Renal cortex interstitium (tissue), 11 donors: ENCODE measurements at regions not wholly inside any gene's neighbourhood (a gene's known extent, or its start where the extent isn't known, plus 50 kb on each side); places are given as distances from the start of the nearest gene placed in this dataset.
A peak's percentile ranks its signal among the peaks of the same experiment; 100 is the strongest.

Source experiments
- DNase-seq, 11 donors: peaks; one replicate each; pipeline ENCODE4 v3.0.0-alpha.2; 2013; ENCODE audit warnings: low read depth in 9 of 11, low spot score in 4 of 11; ENCODE audit errors: extremely low read depth in 1 of 11

DNA sequence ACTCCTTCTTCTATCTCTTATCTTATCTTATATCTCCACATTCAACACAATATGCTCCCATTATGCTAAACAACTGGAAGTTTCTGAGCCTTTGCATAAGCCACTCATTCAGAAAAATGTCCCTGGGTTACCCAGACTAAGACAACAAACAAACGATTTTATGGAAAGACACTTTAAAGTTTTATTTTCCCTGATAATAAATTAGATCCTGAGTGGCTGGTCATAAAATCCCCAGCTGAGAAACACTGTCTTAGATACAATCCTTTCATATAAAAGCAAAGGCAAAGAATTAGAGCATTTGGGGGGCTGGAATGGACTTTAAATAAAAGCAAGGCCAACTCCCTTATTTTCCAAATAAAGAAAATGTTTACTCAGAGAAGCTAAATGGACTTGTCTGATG is 322.3 kb downstream of the GBE1 start:
- peak in 9 of 11 donors; percentile 6 to 42 (median 25) for DNase-seq

DNA sequence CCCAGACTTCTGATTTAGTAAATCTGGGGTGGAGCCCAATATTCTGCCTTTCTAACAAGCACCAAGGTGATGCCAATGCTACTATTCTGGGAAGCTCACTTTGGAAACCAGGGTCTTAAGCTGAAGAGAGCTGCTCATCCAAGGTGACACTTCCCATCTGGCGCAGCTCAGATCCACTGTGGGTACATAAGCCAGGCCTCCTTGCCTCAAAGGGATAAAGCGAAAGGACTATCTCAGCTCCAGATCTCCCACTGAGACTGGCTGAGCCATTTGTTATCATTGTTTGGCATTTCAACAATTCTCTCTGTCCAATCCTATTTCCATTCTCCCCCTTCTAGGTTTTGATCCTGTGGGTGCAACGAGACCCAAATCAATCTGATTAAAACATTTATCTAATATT is 323.8 kb downstream of the GBE1 start:
- no peak for DNase-seq

DNA sequence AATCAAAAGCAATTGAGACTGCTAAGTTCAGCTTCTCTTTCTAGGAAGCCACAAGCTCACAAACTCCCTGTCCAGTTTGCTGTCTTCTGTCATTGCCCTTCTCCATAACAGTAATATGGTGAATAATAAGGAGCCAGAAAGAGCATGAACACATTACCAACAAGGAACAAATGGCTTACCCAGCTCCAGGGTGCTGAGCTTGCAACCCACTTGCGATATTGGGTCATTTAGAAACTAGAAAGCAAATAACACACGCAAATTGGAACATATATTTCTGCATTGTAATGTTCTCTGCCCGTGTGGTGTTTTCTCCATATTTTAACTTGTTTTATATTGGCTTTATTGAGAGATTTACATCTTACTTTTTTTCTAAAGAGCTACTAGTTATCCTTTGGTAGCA is 325.3 kb downstream of the GBE1 start:
- DNase-seq, result no peak

DNA sequence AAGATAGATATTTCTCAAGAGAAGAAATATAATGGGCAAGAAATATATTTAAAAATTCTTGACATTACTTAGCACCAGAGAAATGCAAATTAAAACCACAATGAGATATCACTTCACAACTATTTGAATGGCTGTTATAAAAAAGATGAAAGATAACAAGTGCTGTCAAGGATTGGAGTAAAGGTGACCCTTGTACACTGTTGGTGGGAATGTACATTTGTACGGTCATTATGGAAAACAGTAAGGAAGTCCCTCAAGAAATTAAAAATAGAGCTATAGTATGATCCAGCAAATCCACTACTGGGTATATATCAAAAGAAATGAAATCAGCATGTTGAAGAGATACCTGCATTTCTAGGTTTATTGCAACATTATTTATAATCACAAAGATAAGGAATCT is 326.4 kb downstream of the GBE1 start:
- no peak for DNase-seq

DNA sequence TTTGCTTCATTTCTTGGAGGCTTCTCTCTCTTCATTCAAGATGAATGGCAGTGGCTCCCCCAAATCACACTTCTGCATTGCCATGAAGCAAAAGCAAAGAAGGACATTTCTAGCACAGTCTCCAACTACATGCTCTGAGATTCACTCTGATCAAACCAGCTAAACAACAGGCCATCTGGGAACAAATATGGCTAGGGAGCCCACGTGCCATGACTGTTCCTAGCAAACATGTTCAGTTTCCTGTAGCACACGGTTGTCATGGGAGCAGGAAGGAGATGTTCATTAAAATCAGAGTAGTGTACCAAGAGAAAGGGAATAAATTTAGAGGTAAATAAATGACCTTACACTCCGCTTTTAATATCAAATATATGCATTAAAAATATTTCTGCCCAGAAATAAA is 327.3 kb downstream of the GBE1 start:
- no peak for DNase-seq

DNA sequence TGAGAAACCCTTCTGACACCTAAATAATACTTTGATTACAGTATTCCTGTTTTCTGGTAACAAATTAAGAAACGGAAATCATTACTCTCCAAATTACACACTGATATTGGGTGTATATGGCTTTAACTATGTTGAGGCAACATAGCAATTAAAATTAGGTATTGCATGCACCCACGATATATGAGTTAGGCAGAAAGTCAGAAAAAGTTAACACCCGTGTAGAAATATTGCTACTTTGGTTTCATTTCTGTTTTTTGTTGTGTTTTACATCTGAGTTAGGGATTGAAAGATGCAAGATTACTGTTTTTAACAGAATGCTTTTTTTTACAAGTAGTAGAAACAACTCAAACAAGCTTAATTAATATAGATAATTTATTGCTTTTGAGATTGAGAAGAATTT is 327.8 kb downstream of the GBE1 start:
- DNase-seq, result no peak

DNA sequence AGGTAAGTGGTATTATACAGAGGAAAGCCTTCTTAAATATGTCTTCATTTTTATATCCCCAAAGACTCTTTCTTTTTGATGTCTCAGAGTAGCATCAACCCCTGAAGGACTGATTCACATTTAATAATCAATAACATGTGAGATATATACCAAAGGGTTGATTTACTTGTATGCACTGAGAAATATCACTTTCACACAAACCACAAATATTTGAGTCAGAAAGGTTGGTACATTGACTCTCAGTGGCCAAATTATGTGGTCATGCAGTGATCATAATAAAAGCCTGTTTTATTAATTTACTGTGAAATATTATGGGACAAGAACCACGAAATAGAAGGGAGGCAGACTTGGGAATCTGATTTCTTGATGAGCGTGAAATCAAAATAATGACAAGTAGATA is 329.0 kb downstream of the GBE1 start:
- no peak for DNase-seq

DNA sequence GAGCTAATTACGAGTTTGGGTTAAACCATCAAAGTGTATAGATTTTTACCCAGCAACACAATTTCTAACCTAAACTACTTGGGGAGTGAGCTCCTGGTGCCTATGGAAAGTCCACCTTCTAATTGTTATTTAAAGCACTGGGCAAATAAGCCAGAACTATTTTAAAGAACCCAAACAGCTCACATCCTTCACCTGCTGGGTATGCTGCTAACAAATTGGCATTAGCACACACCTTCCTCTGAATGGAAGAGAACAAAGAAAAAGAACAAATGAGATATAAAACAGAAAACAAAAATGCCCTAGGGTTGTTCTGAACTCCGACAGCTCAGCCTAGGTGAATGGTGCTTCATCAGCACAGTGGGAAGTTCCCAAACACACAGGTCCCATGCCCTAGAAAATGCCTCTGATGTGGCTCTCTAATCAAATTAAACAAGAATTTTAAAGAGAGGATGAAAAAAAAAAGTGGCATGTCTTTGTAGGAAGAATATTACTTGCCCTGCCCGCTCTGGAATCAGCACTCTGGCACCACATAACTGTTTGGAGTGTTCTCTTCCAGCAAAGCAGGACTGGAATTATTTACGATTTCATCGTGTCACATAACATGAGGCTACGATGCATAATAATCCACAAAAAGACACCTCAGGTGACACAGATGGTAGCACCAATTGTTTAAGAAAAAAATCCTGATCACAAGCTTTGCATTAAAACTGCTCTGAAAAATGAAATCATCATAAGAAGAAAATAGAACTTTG is 334.4 kb downstream of the GBE1 start:
- DNase-seq, result no peak

DNA sequence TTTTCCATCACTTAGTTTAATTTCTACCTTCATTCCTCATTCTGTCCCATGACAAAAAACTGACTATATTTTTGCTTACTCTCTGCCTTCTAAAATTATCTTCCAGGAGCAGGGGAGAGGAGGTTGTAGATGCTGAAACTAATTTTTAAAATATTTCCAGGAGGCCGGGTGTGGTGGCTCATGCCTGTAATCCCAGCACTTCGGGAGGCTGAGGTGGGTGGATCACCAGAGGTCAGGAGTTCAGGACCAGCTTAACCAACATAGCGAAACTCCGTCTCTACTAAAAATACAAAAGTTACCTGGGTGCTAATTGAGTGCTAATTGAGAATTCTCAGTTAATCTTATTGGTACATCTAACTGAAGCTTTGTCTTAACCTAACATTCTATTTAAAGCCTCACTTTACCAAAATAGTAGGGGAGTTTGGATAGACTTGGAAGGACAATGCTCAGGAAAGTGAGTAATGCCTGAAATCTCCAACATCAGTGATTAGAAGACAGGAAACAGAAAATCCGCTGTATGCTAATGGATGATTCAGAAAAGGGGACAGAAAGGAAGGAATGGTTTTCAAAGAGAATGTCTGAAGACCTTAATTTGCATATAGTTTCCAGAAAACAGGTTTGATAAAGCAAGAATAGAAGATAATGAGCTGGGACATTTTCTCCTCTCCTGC is 336.1 kb downstream of the GBE1 start:
- DNase-seq, result no peak

DNA sequence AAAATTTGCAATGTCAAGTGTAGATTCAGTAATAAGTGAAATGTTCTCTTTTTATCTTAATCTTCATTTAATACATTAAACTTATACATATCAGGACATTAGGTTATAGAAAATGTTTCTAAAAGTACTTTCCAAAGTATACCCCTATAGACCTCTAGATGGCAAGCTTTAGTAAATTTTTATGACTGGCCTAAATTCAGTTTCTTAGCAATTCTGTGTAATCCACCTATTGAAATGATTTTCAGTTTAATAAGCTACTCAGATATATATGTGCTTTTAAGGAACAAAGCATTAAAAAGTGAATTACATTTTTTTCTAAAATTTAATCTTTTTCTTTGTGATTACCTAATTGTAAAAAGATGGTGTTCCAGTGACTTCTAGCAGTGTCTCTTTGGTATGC is 342.2 kb downstream of the GBE1 start:
- DNase-seq, result peak in 1 of 11 donors; percentile 3

DNA sequence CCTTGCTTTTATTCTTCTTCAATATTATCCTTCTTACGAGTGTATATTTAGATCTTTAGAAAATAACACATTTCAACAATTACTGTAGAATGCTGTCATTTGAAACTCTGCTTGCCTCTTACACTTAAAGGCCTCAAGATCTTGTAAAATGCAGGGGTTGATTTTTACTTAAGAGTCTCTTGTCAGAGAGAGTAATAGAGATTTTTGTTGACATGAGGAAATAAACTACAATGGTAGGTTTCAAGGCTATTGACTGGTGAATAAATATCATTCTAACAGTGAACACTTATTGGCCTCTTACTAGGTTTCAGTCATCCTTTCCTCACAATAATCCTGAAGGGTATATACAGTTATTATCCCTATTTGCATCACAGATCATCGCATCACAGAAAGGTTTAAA is 344.6 kb downstream of the GBE1 start:
- no peak for DNase-seq

DNA sequence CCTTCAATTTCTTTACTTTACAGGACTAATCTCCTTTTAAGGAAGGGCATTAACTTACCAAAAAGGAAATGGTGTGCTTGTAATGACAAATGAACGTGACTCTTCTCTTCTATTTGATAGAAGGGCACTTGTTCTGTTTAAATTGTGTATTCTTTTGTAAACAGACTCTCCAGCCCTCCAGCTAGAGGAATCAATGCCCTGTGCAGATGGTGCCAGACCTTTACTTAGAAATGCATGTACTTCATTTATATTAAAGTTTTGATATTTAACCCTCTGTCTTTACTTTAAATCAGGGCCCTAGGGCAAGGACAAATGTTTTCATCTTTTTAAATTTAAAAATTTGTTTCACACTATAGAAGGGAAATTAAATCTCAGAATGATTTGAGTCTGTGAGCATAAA is 355.1 kb downstream of the GBE1 start:
- no peak for DNase-seq

DNA sequence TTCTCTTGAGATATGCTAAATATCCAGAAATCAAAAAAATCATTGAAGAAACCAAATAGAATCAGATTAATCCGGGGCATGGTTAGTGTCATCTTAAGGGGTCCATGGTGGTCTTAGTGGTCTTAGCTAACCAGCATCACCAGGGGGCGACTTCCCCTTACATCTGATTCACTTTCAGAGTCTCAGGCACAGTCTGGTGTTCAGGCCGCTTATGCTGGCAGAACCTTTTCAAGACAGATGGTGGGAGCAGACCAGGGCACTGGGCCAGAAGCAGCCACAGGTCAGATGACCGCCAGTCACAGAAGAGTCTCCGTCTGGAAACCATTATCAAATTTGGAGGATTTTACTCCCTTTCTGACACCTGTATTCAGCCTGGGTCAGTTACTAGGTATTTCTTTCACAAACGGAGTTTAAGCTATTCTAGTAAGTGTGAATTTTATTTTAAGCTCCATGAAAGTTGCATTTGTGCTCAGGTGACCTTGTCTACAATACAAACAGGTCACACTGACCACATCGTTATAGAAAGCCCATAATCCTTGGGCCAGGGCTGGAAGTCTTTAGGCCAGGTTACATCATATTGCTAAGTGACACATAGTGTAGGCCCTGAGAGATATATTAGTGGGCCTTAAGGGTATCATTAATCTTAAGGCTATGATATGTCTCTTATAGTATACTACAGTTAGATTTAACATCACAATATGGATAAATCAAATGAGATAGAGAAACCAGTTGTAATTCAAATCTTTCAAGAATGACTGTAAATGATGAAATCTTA is 365.5 kb downstream of the GBE1 start:
- no peak for DNase-seq

DNA sequence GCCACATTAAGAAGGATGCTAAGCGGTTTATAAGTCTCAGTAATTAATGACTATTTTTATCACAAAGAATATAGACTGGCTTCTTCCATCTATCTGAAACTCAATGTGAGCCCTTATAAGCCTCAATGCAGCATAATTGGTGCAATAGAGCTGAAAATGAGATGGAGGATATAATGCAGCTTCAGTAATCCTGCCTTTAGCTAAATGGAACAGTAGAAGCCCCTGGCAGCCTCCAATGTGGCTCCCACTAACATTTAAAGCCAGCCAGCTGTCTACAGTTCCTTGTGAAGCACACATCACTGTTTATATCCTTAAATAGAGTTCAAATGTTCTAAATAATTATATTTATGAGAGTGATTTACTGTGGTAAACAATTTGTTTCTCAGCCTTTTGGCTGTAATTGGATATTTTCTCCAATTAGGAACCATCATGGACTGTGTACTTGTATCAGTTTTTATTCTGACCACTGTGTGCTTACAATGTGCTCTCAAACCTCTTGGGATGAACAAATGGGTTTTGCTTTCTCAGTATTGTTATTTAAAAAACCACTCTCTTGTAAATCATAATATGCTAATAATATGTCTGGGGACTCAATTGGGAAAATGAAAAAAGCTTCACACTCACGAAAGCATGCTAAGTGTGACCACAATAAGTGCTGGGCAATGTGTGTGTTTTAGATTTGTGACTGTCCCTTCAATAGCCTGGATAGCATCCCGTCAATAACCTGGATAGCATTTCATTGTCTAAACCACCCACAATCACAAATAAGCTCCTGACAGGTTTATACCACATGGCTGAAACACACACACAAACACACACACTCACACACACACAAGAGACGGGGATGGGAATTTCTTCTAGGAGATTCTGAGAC is 366.6 kb downstream of the GBE1 start:
- DNase-seq, result no peak

DNA sequence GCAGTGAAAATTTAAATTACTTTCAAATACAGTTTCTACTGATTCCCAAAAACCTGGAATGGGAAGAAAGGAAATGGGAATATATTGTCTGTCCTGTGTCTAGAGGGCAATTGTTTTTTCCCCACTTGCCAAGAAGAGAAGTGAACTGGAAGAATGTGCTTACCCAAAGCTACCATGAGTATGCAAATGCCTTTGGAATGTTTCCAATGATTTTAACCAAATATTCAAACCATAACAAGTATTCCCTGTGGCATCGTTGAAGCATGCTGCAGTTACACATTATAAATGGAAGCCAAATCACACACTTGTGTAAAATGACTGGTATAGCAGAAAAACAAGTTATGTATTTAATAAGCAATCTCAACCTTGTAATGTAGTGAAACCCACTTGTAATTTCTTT is 368.2 kb downstream of the GBE1 start:
- no peak for DNase-seq

DNA sequence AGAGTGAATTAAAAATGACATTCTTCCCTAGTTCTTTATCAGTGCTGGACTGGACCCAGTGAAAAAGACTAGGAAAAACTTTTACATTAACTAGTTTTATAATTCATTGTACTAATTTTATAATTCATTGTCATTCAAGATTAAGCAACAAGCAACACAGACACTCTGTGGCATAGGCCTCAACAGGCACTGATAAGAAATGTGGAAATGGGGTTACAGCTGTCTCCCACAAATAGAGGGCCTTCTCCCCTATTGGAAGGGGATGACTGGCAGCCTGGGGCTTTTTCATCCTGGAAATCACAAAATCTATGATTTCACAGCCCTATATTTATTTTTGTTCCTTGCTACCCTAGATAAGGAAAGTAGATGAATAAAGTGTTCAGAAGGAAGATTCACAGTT is 370.6 kb downstream of the GBE1 start:
- DNase-seq, result no peak

DNA sequence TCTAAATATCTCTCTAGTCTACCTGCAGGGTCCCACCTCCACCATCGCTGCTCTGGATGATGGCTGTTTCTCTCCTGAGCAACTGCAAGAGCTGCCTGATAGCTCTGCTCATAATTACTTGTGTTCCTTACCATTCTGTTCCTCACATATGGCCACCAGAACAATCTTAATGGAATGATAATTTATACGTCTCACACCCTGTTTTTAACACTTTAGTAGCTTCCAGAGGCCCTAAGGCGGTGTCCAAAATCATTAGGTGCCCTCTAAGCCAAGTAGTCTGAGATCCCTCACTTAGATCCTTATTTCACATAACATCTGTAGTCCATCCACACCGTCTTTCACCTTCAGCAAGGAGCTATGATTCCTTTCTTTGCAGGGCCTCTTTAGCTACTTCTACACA is 373.3 kb downstream of the GBE1 start:
- no peak for DNase-seq

DNA sequence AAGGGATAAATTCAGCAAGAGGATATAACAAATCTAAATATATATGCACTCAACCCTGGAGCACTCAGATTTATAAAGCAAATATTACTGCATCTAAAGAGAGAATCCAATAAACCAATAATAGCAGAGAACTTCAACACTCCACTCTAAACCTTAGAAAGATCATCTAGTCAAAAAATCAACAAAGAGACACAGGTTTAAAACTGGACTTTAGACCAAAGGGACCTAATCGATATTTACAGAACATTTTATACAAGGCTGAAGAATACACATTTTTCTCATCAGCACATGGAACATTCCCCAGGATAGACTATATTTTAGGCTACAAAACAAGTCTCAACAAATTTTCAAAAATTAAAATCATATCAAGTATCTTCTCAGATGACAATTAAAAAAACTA is 379.0 kb downstream of the GBE1 start:
- DNase-seq, result no peak

DNA sequence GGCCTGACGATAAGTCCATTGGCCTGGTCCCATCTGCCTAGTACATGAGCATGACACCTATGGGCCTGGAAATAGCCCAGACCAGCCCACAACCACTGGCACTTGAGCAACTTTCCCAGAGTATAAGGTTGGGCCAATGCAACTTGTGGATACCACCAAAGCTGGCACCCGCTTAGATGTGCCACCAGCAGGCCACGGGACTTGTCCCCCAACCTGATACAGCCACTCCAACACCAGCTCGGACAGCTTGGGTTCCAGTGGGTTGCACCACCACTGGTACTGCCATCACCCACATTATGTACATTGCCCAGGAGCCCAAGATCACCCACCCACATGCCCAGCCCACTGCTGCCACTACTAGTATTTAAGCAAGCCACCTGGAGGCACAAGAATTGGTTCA is 381.2 kb downstream of the GBE1 start:
- DNase-seq, result no peak
